ENCODE measurements at regions not wholly inside any gene's neighbourhood (a gene's known extent, or its start where the extent isn't known, plus 50 kb on each side); places are given as distances from the start of the nearest gene placed in this dataset.
"Not testable (repeated sequence)": the region's sequence is repeated elsewhere in the genome, so short reads cannot be mapped to it uniquely, and the experiment has no call there.

- no peak for DNase-seq (ENCODE audit: low read depth)
Measured at GRCh38 chr9:96156171-96156974, 145.6 kb downstream of the HSD17B3 start.

GRCh38 chr9:96154081-96154480 is 147.9 kb downstream of the HSD17B3 start:
- no peak for DNase-seq (ENCODE audit: low read depth)

- no peak for DNase-seq (ENCODE audit: low read depth)
Measured at GRCh38 chr9:96152550-96152949, 149.4 kb downstream of the HSD17B3 start.

GRCh38 chr9:96150324-96151227 is 151.4 kb downstream of the HSD17B3 start:
- peak; percentile 32 for DNase-seq (ENCODE audit: low read depth)

GRCh38 chr9:96149533-96150280 is 152.3 kb downstream of the HSD17B3 start:
- DNase-seq (ENCODE audit: low read depth) = no peak

GRCh38 chr9:96148634-96149532 is 153.1 kb downstream of the HSD17B3 start:
- no peak for DNase-seq (ENCODE audit: low read depth)

- not testable (repeated sequence) for DNase-seq (ENCODE audit: low read depth)
Measured at GRCh38 chr9:96147029-96147428, 154.9 kb downstream of the HSD17B3 start.

- no peak for DNase-seq (ENCODE audit: low read depth)
Measured at GRCh38 chr9:96141666-96142065, 160.3 kb downstream of the HSD17B3 start.

- no peak for DNase-seq (ENCODE audit: low read depth)
Measured at GRCh38 chr9:96141128-96141474, 160.9 kb downstream of the HSD17B3 start.

GRCh38 chr9:96140296-96141127 is 161.5 kb downstream of the HSD17B3 start:
- no peak for DNase-seq (ENCODE audit: low read depth)

GRCh38 chr9:96139592-96140295 is 162.2 kb downstream of the HSD17B3 start:
- no peak for DNase-seq (ENCODE audit: low read depth)

- no peak for DNase-seq (ENCODE audit: low read depth)
Measured at GRCh38 chr9:96138616-96139015, 163.4 kb downstream of the HSD17B3 start.

- DNase-seq (ENCODE audit: low read depth) = no peak
Measured at GRCh38 chr9:96137671-96138429, 164.1 kb downstream of the HSD17B3 start.

GRCh38 chr9:96136992-96137670 is 164.8 kb downstream of the HSD17B3 start:
- DNase-seq (ENCODE audit: low read depth) = no peak

GRCh38 chr9:96135753-96136290 is 166.2 kb downstream of the HSD17B3 start:
- no peak for DNase-seq (ENCODE audit: low read depth)

- DNase-seq (ENCODE audit: low read depth) = no peak
Measured at GRCh38 chr9:96135076-96135752, 166.8 kb downstream of the HSD17B3 start.

- no peak for DNase-seq (ENCODE audit: low read depth)
Measured at GRCh38 chr9:96133321-96134021, 168.5 kb downstream of the HSD17B3 start.

Measured in activated gamma-delta T cell treated with anti-CD3 and anti-CD28 coated beads, Interleukin-2, amount 50 U/mL, for 16 hours (primary cell).